Naive thymus-derived CD4-positive, alpha-beta T cell (primary cell): ENCODE measurements at regions not wholly inside any gene's neighbourhood (a gene's known extent, or its start where the extent isn't known, plus 50 kb on each side); places are given as distances from the start of the nearest gene placed in this dataset.

Source experiments
- ATAC-seq: fragments of 150-1000 bp; cut with Tn5 transposase; 2 replicates; pipeline ENCODE4 v1.10.0; 2021; ENCODE audit warnings: mild to moderate bottlenecking, moderate library complexity
- CTCF ChIA-PET: fragments of 350-600 bp; sonication (Branson Sonifier 250); formaldehyde crosslinking; loops from one replicate; lab custom pipeline; 2021; ENCODE audit warnings: antibody characterized with exemption; lab: Charles Lee
- POLR2A ChIA-PET: fragments of 350-600 bp; sonication (Branson Sonifier 250); formaldehyde crosslinking; loops from one replicate; lab custom pipeline; 2021; ENCODE audit warnings: antibody characterized with exemption, inconsistent platforms; lab: Charles Lee
- DNase-seq, 9 donors: peaks; one replicate each; pipeline versions ENCODE4 v3.0.0 to v3.0.0-alpha.2; 2020 to 2022; ENCODE audit warnings: mixed read lengths in 1 of 9
- H3K27ac ChIP-seq: one replicate; pipeline ENCODE4 v1.7.0; 2013; ENCODE audit warnings: mild to moderate bottlenecking, low read depth, low read length, moderate library complexity
- H3K27me3 ChIP-seq, 2 donors: one replicate each; pipeline ENCODE4 v1.7.0; 2013; ENCODE audit warnings: low read length in 2 of 2, mild to moderate bottlenecking in 2 of 2, moderate library complexity in 2 of 2; ENCODE audit not compliant: control insufficient read depth in 2 of 2, insufficient read depth in 2 of 2
- H3K36me3 ChIP-seq, 3 experiments: 1 replicate in 2 of 3; 2 replicates in 1 of 3; pipeline ENCODE4 v1.7.0; 2013; ENCODE audit warnings: low read length in 3 of 3, mild to moderate bottlenecking in 3 of 3, moderate library complexity in 1 of 3; ENCODE audit not compliant: insufficient read depth in 3 of 3, control insufficient read depth in 2 of 3
- H3K4me1 ChIP-seq, 2 donors: one replicate each; pipeline ENCODE4 v1.7.0; 2013; ENCODE audit warnings: low read length in 2 of 2, mild to moderate bottlenecking in 2 of 2, moderate library complexity in 1 of 2; ENCODE audit not compliant: control insufficient read depth in 2 of 2, insufficient read depth in 2 of 2
- H3K4me3 ChIP-seq: 2 replicates; pipeline ENCODE4 v1.7.0; 2013; ENCODE audit warnings: mild to moderate bottlenecking, low read length
- H3K9me3 ChIP-seq, 3 experiments: 1 replicate in 2 of 3; 2 replicates in 1 of 3; pipeline ENCODE4 v1.7.0; 2013; ENCODE audit warnings: low read length in 3 of 3; ENCODE audit not compliant: control insufficient read depth in 2 of 3
- H3K27ac Mint-ChIP-seq, 9 donors: one replicate each; pipeline ENCODE4 v1.8.0; 2020 to 2022; ENCODE audit warnings: mixed read lengths in 9 of 9, mild to moderate bottlenecking in 8 of 9, moderate library complexity in 5 of 9, inconsistent platforms in 2 of 9
- H3K27me3 Mint-ChIP-seq, 5 donors: one replicate each; pipeline ENCODE4 v1.8.0; 2021 to 2022; ENCODE audit warnings: mixed read lengths in 5 of 5, mild to moderate bottlenecking in 1 of 5
- H3K36me3 Mint-ChIP-seq, 5 donors: one replicate each; pipeline ENCODE4 v1.8.0; 2020 to 2022; ENCODE audit warnings: mixed read lengths in 5 of 5, mild to moderate bottlenecking in 3 of 5, inconsistent platforms in 1 of 5
- H3K4me1 Mint-ChIP-seq, 7 donors: one replicate each; pipeline ENCODE4 v1.8.0; 2020 to 2022; ENCODE audit warnings: mixed read lengths in 7 of 7, mild to moderate bottlenecking in 3 of 7, inconsistent platforms in 1 of 7
- H3K4me3 Mint-ChIP-seq, 10 donors: one replicate each; pipeline ENCODE4 v1.8.0; 2020 to 2022; ENCODE audit warnings: mild to moderate bottlenecking in 10 of 10, mixed read lengths in 10 of 10, moderate library complexity in 6 of 10, inconsistent platforms in 2 of 10
- H3K9me3 Mint-ChIP-seq, 11 donors: one replicate each; pipeline ENCODE4 v1.8.0; 2020 to 2022; ENCODE audit warnings: mixed read lengths in 11 of 11, mild to moderate bottlenecking in 4 of 11, inconsistent platforms in 1 of 11, moderate library complexity in 1 of 11
- intact Hi-C, 2 donors: fragments of 100-400 bp; cut with micrococcal nuclease; formaldehyde crosslinking; loops; one replicate each; pipeline ENCODE4 v1.15.1; 2023

DNA sequence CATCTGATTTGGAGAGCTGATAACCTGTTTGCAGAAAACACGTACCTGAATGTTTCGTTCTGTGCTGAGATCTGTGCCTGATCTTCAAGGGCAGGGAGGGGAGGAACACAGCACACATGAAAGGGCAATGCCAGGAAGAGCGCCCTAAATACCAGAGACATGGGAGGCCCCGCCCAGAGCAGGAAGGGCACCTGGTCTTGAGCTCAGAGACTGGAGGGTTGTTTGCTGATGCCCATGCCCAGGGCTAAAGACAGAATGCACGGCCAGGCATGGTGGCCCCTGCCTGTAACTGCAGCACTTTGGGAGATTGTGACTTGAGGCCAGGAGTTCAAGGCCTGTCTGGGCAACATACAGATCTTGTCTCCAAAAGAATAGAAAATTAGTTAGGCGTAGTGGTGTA is 183.2 kb downstream of the TUBA3C start:
- no peak overlapping the region for H3K27ac ChIP-seq
- H3K4me3 ChIP-seq: no peak overlapping the region
- H3K9me3 ChIP-seq: no peaks in the 10 kb centered on the region
- Mint-ChIP-seq H3K9me3 (peaks cover 0 to 24% (median 4%) of the 10 kb centered on the region in 11 donors), H3K4me1 (peaks cover 0 to 47% (median 21%) of the 10 kb centered on the region in 7 donors), H3K27ac (peak overlapping the region in 7 of 9 donors; percentile 18 to 89 (median 83)), H3K4me3 (peak overlapping the region in 9 of 10 donors; percentile 4 to 71 (median 58)), H3K27me3 (no peaks in the 10 kb centered on the region), H3K36me3 (peaks cover 0 to 3% (median 0%) of the 10 kb centered on the region in 5 donors)
- POLR2A ChIA-PET: no interaction called here
- DNase-seq: peak in 4 of 9 donors; percentile 10 to 37 (median 26)
- intact Hi-C loops: loop anchor here in 1 of 2 donors (2.0 kb wide), 1 partner anchor 28 kb away; no protein-coding TSS in a partner anchor
- peaks cover 0 to 9% of the 10 kb centered on the region in 2 donors for H3K4me1 ChIP-seq
- H3K36me3 ChIP-seq: no peaks in the 10 kb centered on the region
- peak; percentile 78 for ATAC-seq
- CTCF ChIA-PET: no interaction called here
- no peaks in the 10 kb centered on the region for H3K27me3 ChIP-seq

DNA sequence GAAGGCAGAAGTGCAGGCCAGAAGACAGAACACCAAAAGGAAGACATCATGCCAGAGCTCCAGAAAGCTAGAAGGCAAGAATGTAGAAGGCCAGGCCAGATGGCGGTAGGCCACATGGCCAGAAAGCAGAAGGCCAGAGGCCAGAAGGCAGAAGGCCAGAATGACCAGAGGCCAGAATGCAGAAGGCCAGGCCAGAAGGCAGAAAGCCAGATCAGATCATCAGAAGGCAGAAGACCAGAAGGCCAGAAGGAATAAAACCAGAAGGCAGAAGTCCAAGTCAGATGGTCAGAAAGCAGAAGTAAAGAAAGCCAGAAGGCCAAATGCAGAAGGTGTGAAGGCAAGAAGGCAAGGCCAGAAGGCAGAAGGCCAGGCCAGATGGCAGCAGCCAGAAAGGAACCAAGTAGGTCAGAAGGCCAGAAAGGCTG is 185.0 kb downstream of the TUBA3C start:
- intact Hi-C loops: no loop called here
- Histone ChIP-seq H3K27me3 (no peaks in the 10 kb centered on the region), H3K9me3 (no peaks in the 10 kb centered on the region), H3K4me3 (no peak overlapping the region), H3K4me1 (peaks cover 0 to 9% of the 10 kb centered on the region in 2 donors), H3K36me3 (no peaks in the 10 kb centered on the region), H3K27ac (no peak overlapping the region)
- Mint-ChIP-seq H3K27me3 (no peaks in the 10 kb centered on the region), H3K4me1 (peaks cover 0 to 50% (median 21%) of the 10 kb centered on the region in 7 donors), H3K4me3 (peak overlapping the region in 1 of 10 donors; percentile 63), H3K9me3 (peaks cover 0 to 30% (median 1%) of the 10 kb centered on the region in 11 donors), H3K27ac (peak overlapping the region in 4 of 9 donors; percentile 63 to 89 (median 81)), H3K36me3 (peaks cover 0 to 6% (median 0%) of the 10 kb centered on the region in 5 donors)
- DNase-seq (no peak), ATAC-seq (no peak)
- ChIA-PET POLR2A (no interaction called here), CTCF (no interaction called here)

DNA sequence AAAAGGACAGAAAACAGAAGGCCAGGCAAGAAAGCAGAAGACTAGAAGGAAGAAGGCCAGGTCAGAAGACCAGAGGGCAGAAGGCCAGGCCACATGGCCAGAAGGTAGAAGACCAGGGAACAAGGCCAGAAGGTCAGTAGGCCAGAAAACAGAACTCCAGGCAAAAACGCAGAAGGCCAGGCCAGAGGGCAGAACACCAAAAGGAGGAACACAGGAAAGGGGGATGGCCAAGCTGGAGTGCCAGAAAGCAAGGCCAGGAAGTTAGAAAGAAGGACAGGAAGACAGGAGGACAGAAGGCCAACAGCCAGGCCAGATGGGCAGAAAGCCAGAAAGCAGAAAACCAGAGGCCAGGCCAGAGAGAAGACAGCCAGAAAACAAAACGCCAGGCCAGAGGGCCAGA is 185.4 kb downstream of the TUBA3C start:
- peaks cover 0 to 50% (median 21%) of the 10 kb centered on the region in 7 donors for H3K4me1 Mint-ChIP-seq
- peak overlapping the region in 1 of 10 donors; percentile 63 for H3K4me3 Mint-ChIP-seq
- Histone ChIP-seq H3K27me3 (no peaks in the 10 kb centered on the region), H3K4me3 (no peak overlapping the region), H3K27ac (no peak overlapping the region), H3K36me3 (no peaks in the 10 kb centered on the region), H3K9me3 (no peaks in the 10 kb centered on the region), H3K4me1 (peaks cover 0 to 9% of the 10 kb centered on the region in 2 donors)
- ChIA-PET CTCF (no interaction called here), POLR2A (no interaction called here)
- no peaks in the 10 kb centered on the region for H3K27me3 Mint-ChIP-seq
- ATAC-seq: no peak
- H3K9me3 Mint-ChIP-seq: peaks cover 0 to 32% (median 1%) of the 10 kb centered on the region in 11 donors
- peak overlapping the region in 5 of 9 donors; percentile 19 to 89 (median 82) for H3K27ac Mint-ChIP-seq
- H3K36me3 Mint-ChIP-seq: peaks cover 0 to 6% (median 0%) of the 10 kb centered on the region in 5 donors
- intact Hi-C loops: no loop called here
- DNase-seq: no peak

DNA sequence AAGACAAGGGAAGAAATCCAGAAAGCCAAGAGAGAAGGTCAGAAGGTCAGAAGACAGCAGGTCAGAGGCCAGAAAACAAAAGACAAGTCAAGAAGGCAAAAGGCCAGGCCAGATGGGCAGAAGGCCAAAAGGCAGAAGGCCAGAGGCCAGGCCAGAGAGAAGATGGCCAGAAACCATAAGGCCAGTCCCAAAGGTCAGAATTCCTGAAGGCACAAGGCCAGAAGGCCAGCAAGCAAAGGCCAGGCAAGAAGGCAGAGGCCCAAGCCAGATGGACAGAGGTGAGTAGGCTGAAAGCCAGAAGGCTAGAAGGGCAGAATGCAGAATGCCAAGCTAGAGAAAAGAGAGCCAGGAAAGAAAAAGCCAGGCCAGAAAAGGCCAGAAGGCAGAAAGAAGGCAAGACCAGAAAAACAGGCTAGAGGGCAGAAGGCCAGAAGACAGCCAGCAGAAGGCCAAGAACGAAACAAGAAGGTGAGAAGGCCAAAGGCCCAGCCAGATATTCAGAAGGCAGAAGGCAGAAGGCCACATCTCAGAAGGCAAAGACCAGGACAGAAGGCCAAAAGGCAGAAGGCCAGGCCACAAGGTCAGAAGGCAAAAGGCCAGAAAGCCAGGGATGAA is 186.3 kb downstream of the TUBA3C start:
- ChIA-PET POLR2A (interaction anchor here (0.6 kb wide), 1 partner anchor 137 kb away, joined by 3 read pairs; no protein-coding TSS in a partner anchor), CTCF (no interaction called here)
- ATAC-seq (no peak), DNase-seq (no peak)
- Mint-ChIP-seq H3K36me3 (peaks cover 0 to 6% (median 0%) of the 10 kb centered on the region in 5 donors), H3K4me1 (peaks cover 0 to 50% (median 21%) of the 10 kb centered on the region in 7 donors), H3K27ac (peak overlapping the region in 3 of 9 donors; percentile 65 to 89 (median 86)), H3K27me3 (no peaks in the 10 kb centered on the region), H3K9me3 (peaks cover 0 to 32% (median 1%) of the 10 kb centered on the region in 11 donors), H3K4me3 (peak overlapping the region in 1 of 10 donors; percentile 60)
- Histone ChIP-seq H3K4me3 (no peak overlapping the region), H3K36me3 (no peaks in the 10 kb centered on the region), H3K27me3 (no peaks in the 10 kb centered on the region), H3K27ac (no peak overlapping the region), H3K4me1 (peaks cover 0 to 9% of the 10 kb centered on the region in 2 donors), H3K9me3 (no peaks in the 10 kb centered on the region)
- intact Hi-C loops: no loop called here

DNA sequence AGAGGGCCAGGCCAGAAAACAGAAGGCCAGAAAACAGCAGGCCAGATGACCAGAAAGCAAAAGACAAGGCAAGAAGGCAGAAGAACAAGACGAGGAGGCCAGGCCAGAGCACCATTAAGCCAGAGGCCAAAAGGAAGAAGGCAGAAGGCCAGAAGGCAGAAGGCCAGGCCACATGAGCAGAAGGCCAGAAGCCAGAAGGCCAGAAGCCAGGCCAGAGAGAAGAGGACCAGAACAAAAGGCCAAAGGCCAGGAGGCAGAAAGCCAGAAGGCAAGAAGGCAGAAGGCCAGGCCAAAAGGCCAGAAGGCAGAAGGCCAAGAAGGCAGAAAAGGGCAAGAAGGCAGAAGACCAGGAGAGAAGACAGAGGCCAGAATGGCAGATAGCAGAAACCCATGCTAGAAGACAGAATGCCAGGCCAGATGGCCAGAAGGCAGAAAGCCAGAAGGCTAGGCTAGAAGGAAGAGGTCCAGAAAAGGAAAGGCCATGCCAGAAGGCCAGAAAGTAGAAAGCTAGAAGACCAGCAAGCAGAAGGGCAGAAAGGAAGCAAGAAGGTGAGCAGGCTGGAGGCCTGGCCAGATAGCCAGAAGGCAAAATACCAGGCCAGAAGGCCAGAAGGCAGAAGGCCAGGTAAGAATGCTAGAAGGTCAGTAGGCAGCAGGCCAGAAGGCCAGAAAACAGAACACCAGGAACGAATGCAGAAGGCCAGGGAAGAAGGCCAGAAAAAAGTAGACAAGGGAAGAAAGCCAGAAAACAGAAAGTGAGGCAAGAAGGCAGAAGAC is 187.6 kb downstream of the TUBA3C start:
- H3K4me3 Mint-ChIP-seq: peak overlapping the region in 1 of 10 donors; percentile 4
- Histone ChIP-seq H3K27me3 (no peaks in the 10 kb centered on the region), H3K9me3 (no peaks in the 10 kb centered on the region), H3K4me1 (peaks cover 0 to 6% of the 10 kb centered on the region in 2 donors), H3K36me3 (no peaks in the 10 kb centered on the region), H3K4me3 (no peak overlapping the region), H3K27ac (no peak overlapping the region)
- ChIA-PET CTCF (no interaction called here), POLR2A (no interaction called here)
- H3K27me3 Mint-ChIP-seq: no peaks in the 10 kb centered on the region
- H3K4me1 Mint-ChIP-seq: peaks cover 0 to 50% (median 21%) of the 10 kb centered on the region in 7 donors
- peak overlapping the region in 4 of 9 donors; percentile 3 to 89 (median 34) for H3K27ac Mint-ChIP-seq
- ATAC-seq: no peak
- intact Hi-C loops: no loop called here
- H3K9me3 Mint-ChIP-seq: peaks cover 0 to 35% (median 3%) of the 10 kb centered on the region in 11 donors
- DNase-seq: no peak
- peaks cover 0 to 10% (median 0%) of the 10 kb centered on the region in 5 donors for H3K36me3 Mint-ChIP-seq

DNA sequence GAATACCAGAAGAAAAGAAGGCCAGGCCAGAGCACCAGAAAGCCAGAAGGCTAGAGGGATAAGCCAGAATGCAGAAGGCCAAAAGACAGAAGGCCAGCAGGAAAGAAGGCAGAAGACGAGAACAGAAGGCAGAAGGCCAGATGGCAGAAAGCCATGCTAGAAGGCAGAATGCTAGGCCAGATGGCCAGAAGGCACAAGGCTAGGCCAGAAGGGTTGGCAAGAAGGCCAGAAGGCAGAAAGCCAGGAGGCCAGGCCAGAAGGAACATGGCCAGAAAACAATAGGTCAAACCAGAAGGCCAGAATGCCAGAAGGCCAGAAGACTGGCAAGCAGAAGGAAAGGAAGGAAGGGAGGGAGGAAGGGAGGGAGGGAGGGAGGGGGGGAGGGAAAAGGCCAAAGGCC is 188.8 kb downstream of the TUBA3C start:
- no peak overlapping the region for H3K4me3 Mint-ChIP-seq
- H3K36me3 ChIP-seq: no peaks in the 10 kb centered on the region

More for the DNA sequence above, 188.8 kb downstream of the TUBA3C start:
- intact Hi-C loops: no loop called here
- Histone ChIP-seq H3K4me1 (no peaks in the 10 kb centered on the region), H3K4me3 (no peak overlapping the region), H3K27ac (no peak overlapping the region), H3K27me3 (no peaks in the 10 kb centered on the region), H3K9me3 (no peaks in the 10 kb centered on the region)
- H3K36me3 Mint-ChIP-seq: peaks cover 0 to 10% (median 0%) of the 10 kb centered on the region in 5 donors
- no peak overlapping the region for H3K27ac Mint-ChIP-seq
- DNase-seq: no peak
- H3K4me1 Mint-ChIP-seq: peaks cover 0 to 40% (median 11%) of the 10 kb centered on the region in 7 donors
- no peaks in the 10 kb centered on the region for H3K27me3 Mint-ChIP-seq
- POLR2A ChIA-PET: no interaction called here
- H3K9me3 Mint-ChIP-seq: peaks cover 0 to 35% (median 3%) of the 10 kb centered on the region in 11 donors
- ATAC-seq: no peak
- CTCF ChIA-PET: no interaction called here
